GM19025 (cell line): ENCODE measurements at regions not wholly inside any gene's neighbourhood (a gene's known extent, or its start where the extent isn't known, plus 50 kb on each side); places are given as distances from the start of the nearest gene placed in this dataset.

Experiments used
- ATAC-seq: cut with Tn5 transposase; IDR thresholded peaks from one replicate; pipeline ENCODE4 v1.9.1; 2021; ENCODE audit warnings: mild to moderate bottlenecking, low read depth, moderate library complexity; ENCODE audit not compliant: unreplicated experiment

- ATAC-seq, result no peak
Measured at GRCh38 chr10:78765726-78766335, 302.9 kb upstream of the ZMIZ1 start.

- ATAC-seq, result no peak
Measured at GRCh38 chr10:78766603-78767002, 302.2 kb upstream of the ZMIZ1 start.

DNA sequence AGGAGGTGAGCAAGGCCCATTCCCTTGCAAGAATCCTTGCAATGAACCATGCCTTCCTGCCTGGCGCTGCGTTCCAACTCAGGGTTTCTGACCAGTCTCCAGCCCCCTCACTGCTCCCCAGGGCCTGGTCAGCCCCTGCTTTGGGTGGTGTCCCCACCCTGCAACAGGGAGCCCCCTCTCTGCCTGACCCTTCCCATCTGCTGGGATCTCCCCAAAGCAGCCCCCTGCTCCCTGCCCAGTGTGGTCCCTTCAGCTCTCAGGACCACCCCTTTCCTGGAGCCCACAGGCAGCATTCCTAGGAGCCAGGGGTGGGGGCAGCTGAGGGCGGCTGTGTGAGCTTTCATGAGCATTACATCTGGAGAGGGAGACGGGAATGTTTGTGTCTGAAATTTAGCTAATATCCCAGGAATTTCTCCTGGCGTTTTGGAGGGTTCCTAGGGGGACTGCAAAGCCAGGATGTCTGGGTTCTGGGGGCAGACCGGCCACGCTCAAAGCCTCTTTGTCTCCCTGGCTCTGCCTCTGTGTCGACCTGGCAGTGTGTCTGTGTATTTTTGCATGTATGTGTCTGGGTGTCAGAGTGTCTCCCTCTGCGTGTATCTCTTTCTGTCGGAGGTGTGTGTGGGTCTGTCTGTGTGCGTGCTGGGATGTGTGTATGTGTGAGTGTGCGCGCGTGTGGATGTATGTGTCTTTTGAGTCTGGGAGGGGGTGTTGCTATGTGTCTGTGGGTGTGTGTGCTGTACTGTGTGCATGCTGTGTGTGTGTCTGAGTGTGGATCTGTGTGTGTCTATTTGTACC, 300.5 kb upstream of the ZMIZ1 start:
- ATAC-seq, result no peak

DNA sequence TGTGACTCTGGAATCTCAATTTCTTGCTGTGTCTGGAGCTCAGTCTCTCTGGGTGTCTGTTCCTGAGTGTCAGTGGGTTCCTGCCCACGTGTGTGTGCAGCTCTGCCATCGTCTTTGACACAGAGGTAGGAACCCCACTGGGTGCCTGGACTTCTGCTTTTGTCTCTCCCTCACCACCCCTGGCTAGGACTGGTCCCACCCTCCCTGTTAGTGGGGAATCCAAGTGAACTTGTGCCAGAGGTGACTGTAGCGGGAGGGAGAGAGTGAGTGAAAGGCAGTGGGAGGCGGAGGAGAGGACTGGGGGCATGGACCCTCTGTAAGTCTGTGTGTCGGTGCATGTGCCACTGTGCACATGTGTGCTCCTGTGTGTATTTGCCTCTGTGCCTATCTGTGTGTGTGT, 299.9 kb upstream of the ZMIZ1 start:
- ATAC-seq, result no peak

- ATAC-seq, result no peak
Measured at GRCh38 chr10:78769526-78769925, 299.2 kb upstream of the ZMIZ1 start.

- ATAC-seq, result no peak
Measured at GRCh38 chr10:78770167-78771090, 298.3 kb upstream of the ZMIZ1 start.

GRCh38 chr10:78771260-78771659, 297.5 kb upstream of the ZMIZ1 start:
- ATAC-seq, result no peak

GRCh38 chr10:78771808-78772455, 296.8 kb upstream of the ZMIZ1 start:
- ATAC-seq, result no peak

DNA sequence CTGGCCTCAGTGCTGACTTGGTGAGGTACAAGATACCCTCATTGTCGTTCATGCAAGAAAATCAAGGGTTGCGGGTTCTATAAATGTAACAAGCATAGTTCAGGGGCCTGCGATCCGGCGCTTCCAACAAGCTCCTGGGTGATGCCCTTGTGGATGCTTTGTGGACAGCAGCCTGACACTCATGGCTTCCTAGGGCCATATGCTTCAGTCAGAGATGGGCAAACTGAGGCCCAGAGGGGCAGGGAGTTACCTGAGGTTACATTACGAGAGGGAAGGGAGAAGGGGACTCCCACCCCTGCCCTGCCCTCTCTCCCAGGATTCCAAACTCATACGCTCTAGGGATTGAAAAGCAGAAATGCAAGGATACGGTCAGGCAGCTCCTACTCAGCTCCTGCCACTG, 296.3 kb upstream of the ZMIZ1 start:
- no peak for ATAC-seq

- no peak for ATAC-seq
Measured at GRCh38 chr10:78772986-78773530, 295.7 kb upstream of the ZMIZ1 start.

GRCh38 chr10:78774614-78774998, 294.2 kb upstream of the ZMIZ1 start:
- no peak for ATAC-seq

GRCh38 chr10:78774999-78775711, 293.6 kb upstream of the ZMIZ1 start:
- no peak for ATAC-seq

DNA sequence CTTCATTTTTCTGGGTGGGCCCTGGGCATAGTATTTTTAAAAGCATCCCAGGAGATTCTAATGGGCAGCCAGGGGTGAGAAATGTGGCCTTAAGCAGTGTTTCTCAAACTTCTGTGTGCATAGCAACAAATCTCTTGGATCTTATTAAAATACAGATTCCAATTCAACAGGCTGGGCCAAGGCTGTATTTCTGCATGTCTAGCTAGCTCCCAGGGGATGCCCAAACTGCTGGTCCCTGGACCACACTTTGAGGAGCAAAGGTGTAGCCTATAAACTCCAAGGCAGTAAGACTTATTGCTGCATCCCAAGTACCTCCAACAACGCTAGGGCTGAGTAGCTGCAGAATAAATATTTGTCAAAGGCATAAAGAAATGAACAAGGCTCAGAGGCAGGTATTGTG, 292.9 kb upstream of the ZMIZ1 start:
- ATAC-seq, result no peak

- no peak for ATAC-seq
Measured at GRCh38 chr10:78776756-78777155, 292.0 kb upstream of the ZMIZ1 start.

DNA sequence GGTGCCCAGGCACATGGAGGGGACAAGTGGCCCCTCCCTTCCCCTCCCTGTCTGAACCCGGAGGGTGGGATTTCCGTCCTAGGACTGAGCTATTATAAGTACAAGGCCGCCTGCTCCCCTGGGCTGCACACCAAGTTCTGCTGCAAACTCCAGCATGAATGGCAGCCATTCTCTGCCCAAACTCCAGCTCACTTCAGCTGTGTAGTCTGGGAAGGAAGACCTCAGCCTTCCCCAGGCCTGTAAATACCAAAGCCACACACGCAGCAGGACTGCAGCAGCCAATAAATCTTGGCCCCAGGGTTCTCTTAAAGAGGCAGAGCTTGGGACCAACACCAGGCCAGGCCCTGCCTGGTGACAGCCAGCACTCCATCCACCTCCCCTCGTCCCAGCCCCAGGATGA, 291.3 kb upstream of the ZMIZ1 start:
- no peak for ATAC-seq

DNA sequence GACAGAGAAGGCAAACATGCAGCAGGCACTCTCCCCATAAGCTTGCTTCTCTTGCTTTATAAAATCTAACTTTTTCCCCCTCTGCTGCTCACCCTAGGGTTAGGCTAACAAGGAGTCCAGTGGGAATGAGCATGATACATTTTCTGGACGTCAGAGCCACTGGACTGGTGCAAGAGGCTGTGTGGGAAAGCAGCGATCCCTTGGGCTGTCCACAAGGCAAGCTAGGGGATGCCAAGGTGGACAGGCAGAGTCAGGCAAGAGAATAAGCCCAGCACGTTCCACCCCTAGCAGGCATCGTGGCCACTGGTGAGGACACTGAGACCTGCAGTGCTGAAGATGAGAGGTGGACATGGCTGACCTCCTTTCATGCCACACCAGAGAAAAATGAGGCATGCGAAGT, 290.9 kb upstream of the ZMIZ1 start:
- no peak for ATAC-seq

- ATAC-seq, result no peak
Measured at GRCh38 chr10:78778444-78779338, 290.1 kb upstream of the ZMIZ1 start.

DNA sequence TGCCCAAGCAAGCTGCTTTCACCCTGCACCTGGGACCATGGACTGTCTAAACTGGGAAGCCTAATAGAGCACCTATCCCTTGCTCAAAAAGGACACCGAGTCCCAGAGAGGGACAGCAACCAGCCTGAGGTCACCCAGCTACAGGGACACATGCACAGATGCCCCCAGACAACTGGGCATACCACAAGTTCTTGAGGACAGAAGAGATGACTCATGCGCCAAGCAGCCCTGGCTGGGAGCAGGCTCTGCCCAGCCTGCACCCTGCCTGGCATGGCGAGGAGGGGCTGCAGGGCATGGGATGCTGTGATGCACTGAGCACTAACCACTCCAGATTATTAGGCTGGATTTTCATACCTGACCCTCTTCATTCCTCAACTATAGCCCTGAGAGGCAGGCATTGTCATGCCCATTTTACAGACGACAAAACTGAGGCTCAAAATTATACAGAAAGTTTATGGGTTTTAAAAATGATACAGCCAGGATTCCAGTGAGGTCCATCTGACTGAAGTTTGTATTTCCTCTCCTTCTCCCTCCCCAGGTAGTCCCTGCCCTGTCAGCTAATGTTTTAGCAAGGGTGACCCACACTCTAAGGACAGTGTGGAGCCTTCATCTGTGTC, 289.3 kb upstream of the ZMIZ1 start:
- no peak for ATAC-seq
